Adrenal gland (tissue), 9 donors: ENCODE measurements at regions not wholly inside any gene's neighbourhood (a gene's known extent, or its start where the extent isn't known, plus 50 kb on each side); places are given as distances from the start of the nearest gene placed in this dataset.

ENCODE experiments used
- DNase-seq, 7 donors: peaks; one replicate each; pipeline ENCODE4 v3.0.0-alpha.2; 2019 to 2020
- H3K27ac ChIP-seq, 5 donors: fragments of 200-600 bp; sonication (generic) in 4 of 5; 1 replicate in 3 of 5; 2 replicates in 2 of 5; pipeline versions ENCODE4 v1.5.1 to v1.8.0; 2016 to 2020; ENCODE audit warnings: mild to moderate bottlenecking in 1 of 5
- H3K27me3 ChIP-seq: fragments of 200-600 bp; 2 replicates; pipeline ENCODE4 v1.8.0; 2021
- H3K36me3 ChIP-seq, 2 donors: fragments of 200-600 bp; replicated peaks in 1 of 2; 1 replicate in 1 of 2; 2 replicates in 1 of 2; pipeline versions ENCODE4 v1.5.1 to v1.8.0; 2018 to 2022
- H3K4me1 ChIP-seq, 2 donors: fragments of 200-600 bp; replicated peaks in 1 of 2; 1 replicate in 1 of 2; 2 replicates in 1 of 2; pipeline versions ENCODE4 v1.5.1 to v1.8.0; 2018 to 2021
- H3K4me3 ChIP-seq, 4 donors: fragments of 200-600 bp; sonication (generic) in 3 of 4; one replicate each; pipeline ENCODE4 v1.5.1; 2016 to 2018
- H3K9me3 ChIP-seq, 3 donors: fragments of 200-600 bp; sonication (generic) in 1 of 3; replicated peaks in 1 of 3; 1 replicate in 2 of 3; 2 replicates in 1 of 3; pipeline versions ENCODE4 v1.5.1 to v1.8.0; 2016 to 2021
- CTCF ChIP-seq, 6 experiments: fragments of 450-650 bp in 4 of 6; fragments of 200-600 bp in 2 of 6; sonication (generic) in 1 of 6; IDR thresholded peaks; 1 replicate in 5 of 6; 2 replicates in 1 of 6; pipeline versions ENCODE4 v1.5.1 to v1.8.0; 2016 to 2021; ENCODE audit warnings: antibody characterized with exemption in 6 of 6, mild to moderate bottlenecking in 2 of 6, moderate library complexity in 1 of 6
- POLR2A ChIP-seq, 2 donors: fragments of 450-650 bp; IDR thresholded peaks; one replicate each; pipeline ENCODE4 v1.6.1; 2017; ENCODE audit warnings: antibody characterized with exemption in 2 of 2, mild to moderate bottlenecking in 2 of 2, moderate library complexity in 1 of 2
- WGBS, 4 donors: extraction: QIAGEN DNeasy Blood & Tissue Kit in 2 of 4; methylation state at CpG; one replicate each; pipeline versions ENCODE4 v1.1.5 to v1.1.7; 2013 to 2017; 5-methylcytosine and 5-hydroxymethylcytosine counted together
- intact Hi-C, 2 donors: fragments of 100-400 bp; cut with DNase I; formaldehyde crosslinking; loops; one replicate each; pipeline versions ENCODE4 v1.14.1 to v1.15.0; 2022 to 2023
- donor health status: healthy with polysubstance abuse.
- donor health status: Bipolar disorder and iron deficiency.
- donor health status: DM: yes; HTN: yes; CAD: no.
- donor health status: DM: no; HTN: no; CAD: no.
- donor health status: DM: no; HTN: no; CAD: no.

DNA sequence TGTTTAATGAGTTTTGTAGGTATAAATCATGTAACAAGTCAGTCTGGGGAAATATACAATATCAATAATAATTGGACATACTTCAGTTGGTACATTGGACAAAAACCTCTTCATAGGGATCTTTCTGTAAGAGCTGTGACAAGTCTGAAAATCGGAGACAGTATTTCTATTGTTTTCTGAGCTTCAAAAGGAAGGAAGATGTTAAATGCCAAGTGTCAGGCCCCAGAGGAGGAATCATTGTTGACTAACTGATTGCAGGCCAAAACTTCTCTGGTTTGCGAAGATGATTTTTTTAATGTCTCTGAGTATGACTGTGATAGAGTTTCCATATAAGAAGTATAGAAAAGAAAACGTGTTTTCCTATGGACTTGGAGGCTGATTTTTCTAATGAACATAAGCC lies 316.4 kb downstream of the RNF144B start:
- 37 to 65% (median 55%) methylated on average over 3 of the region's 3 CpGs for WGBS, 4 donors
- no peaks in the 10 kb centered on the region for H3K4me1 ChIP-seq

DNA sequence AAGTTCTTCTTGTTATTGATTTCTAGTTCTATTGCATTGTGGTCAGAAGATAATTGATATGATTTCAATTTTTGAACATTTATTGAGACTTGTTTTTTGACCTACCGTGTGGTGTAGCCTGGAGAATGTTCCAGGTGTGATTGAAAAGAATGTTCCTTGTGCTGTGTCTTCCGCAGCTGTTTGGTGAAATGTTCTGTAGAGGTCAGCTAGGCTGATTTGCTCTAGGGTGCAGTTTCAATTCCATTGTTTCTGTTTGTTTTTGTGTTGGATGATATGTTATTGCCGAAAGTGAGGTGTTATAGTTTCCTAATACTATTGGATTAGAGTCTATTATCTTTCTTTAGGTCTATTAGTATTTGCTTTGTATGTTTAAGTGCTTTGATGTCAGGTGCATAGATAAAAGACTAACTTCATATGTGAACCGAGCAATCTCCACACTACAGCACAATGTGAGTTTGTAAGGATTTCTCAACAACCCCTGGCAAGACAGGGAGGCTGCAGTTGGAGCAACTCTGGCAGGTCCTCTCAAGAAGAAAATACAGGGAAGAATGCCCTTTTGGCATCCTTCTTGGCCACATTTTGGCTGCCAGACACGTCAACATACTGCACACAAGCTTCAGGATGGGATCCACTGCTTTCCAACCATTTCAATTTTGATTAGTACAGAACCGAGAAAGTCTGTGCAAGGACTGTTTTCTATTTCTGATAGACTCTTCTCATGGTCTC lies 320.7 kb downstream of the RNF144B start:
- Histone ChIP-seq H3K9me3 (no peaks in the 10 kb centered on the region), H3K4me1 (no peaks in the 10 kb centered on the region), H3K36me3 (no peaks in the 10 kb centered on the region), H3K27me3 (no peaks in the 10 kb centered on the region), H3K27ac (no peak overlapping the region), H3K4me3 (no peak overlapping the region)
- DNase-seq = no peak
- intact Hi-C loops = no loop called here
- 68 to 75% (median 70%) methylated on average over 6 of the region's 6 CpGs for WGBS, 4 donors
- TF ChIP-seq CTCF (IDR thresholded peaks at IDR 0.05) (no peak), POLR2A (IDR thresholded peaks at IDR 0.05) (no peak)

More for the DNA sequence above, 316.4 kb downstream of the RNF144B start:
- H3K9me3 ChIP-seq = no peaks in the 10 kb centered on the region
- no peaks in the 10 kb centered on the region for H3K36me3 ChIP-seq
- TF ChIP-seq POLR2A (IDR thresholded peaks at IDR 0.05) (no peak), CTCF (IDR thresholded peaks at IDR 0.05) (no peak)
- intact Hi-C loops = no loop called here
- H3K27ac ChIP-seq = no peak overlapping the region
- H3K4me3 ChIP-seq = no peak overlapping the region
- no peak for DNase-seq
- H3K27me3 ChIP-seq = no peaks in the 10 kb centered on the region

GRCh38 chr6:18712595-18712994 lies 325.4 kb downstream of the RNF144B start:
- no peaks in the 10 kb centered on the region for H3K9me3 ChIP-seq
- H3K4me3 ChIP-seq = no peak overlapping the region
- no peak for DNase-seq
- H3K4me1 ChIP-seq = no peaks in the 10 kb centered on the region
- intact Hi-C loops = no loop called here
- 40 to 56% (median 49%) methylated on average over 4 of the region's 4 CpGs for WGBS, 4 donors
- no peak overlapping the region for H3K27ac ChIP-seq
- TF ChIP-seq POLR2A (IDR thresholded peaks at IDR 0.05) (no peak), CTCF (IDR thresholded peaks at IDR 0.05) (no peak)
- H3K27me3 ChIP-seq = no peaks in the 10 kb centered on the region
- no peaks in the 10 kb centered on the region for H3K36me3 ChIP-seq

DNA sequence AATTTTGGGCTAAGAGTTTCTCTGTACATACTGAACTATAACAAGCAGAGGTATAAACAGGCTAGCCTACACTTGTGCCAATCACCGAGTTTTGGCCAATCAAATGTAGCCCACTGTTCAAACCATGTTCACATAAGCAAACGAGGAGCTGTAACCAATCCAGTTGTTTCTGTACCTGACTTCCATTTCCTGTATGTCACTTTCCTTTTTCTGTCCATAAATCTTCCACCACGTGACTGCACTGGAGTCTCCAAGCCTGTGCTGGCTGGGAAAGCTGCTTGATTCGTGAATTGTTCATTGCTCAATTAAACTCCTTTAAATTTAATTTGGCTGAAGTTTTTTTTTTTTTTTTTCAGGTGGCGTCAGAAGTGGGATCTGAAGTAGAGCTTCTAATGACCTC lies 332.9 kb downstream of the RNF144B start:
- Histone ChIP-seq H3K9me3 (no peaks in the 10 kb centered on the region), H3K27ac (no peak overlapping the region), H3K4me1 (no peaks in the 10 kb centered on the region), H3K4me3 (no peak overlapping the region), H3K36me3 (no peaks in the 10 kb centered on the region), H3K27me3 (no peaks in the 10 kb centered on the region)
- intact Hi-C loops = no loop called here
- 45 to 55% (median 53%) methylated on average over 5 of the region's 5 CpGs for WGBS, 4 donors
- TF ChIP-seq CTCF (IDR thresholded peaks at IDR 0.05) (no peak), POLR2A (IDR thresholded peaks at IDR 0.05) (no peak)
- no peak for DNase-seq
